Subcutaneous abdominal adipose tissue (tissue), 5 donors: ENCODE measurements at regions not wholly inside any gene's neighbourhood (a gene's known extent, or its start where the extent isn't known, plus 50 kb on each side); places are given as distances from the start of the nearest gene placed in this dataset.
"Not testable (repeated sequence)": the region's sequence is repeated elsewhere in the genome, so short reads cannot be mapped to it uniquely, and the experiment has no call there.

ENCODE experiments used
- H3K27ac ChIP-seq: one replicate; pipeline ENCODE4 v1.7.0; 2013; ENCODE audit warnings: low read depth, mild to moderate bottlenecking, inconsistent platforms, low read length, moderate library complexity
- H3K27me3 ChIP-seq, 5 donors: one replicate each; pipeline ENCODE4 v1.7.0; 2013; ENCODE audit warnings: low read length in 5 of 5, inconsistent platforms in 1 of 5; ENCODE audit not compliant: control insufficient read depth in 5 of 5, insufficient read depth in 4 of 5
- H3K36me3 ChIP-seq, 5 donors: one replicate each; pipeline ENCODE4 v1.7.0; 2013; ENCODE audit warnings: low read length in 5 of 5; ENCODE audit not compliant: control insufficient read depth in 5 of 5, insufficient read depth in 5 of 5
- H3K4me1 ChIP-seq, 5 donors: one replicate each; pipeline ENCODE4 v1.7.0; 2013; ENCODE audit warnings: low read length in 5 of 5, mild to moderate bottlenecking in 3 of 5, moderate library complexity in 1 of 5; ENCODE audit not compliant: control insufficient read depth in 5 of 5, insufficient read depth in 5 of 5
- H3K4me3 ChIP-seq, 5 donors: one replicate each; pipeline ENCODE4 v1.7.0; 2013; ENCODE audit warnings: low read length in 5 of 5, low read depth in 1 of 5
- H3K9ac ChIP-seq, 5 donors: one replicate each; pipeline ENCODE4 v1.7.0; 2013; ENCODE audit warnings: low read length in 5 of 5, mild to moderate bottlenecking in 4 of 5, moderate library complexity in 3 of 5
- H3K9me3 ChIP-seq, 5 donors: one replicate each; pipeline ENCODE4 v1.7.0; 2013; ENCODE audit warnings: low read length in 5 of 5; ENCODE audit not compliant: control insufficient read depth in 5 of 5
- donor health status: healthy.
- donor health status: healthy.
- donor health status: healthy.
- donor health status: healthy.
- donor health status: healthy.

DNA sequence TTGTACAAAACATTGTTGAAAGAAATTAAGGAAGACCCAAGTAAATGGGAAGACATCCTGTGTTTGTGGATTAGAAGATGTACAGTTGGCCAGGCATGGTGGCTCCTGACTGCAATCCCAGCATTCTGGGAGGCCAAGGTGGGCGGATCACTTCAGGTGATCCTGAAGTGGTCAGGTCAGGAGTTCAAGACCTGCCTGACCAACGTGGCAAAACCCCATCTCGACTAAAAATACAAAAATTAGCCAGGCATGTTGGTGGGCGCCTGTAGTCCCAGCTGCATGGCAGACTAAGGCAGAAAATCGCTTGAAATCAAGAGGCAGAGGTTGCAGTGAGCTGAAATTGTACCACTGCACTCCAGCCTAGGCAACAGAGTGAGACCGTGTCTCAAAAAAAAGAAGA, 62.0 kb upstream of the SEPTIN5 start:
- Histone ChIP-seq H3K27me3 (no peaks in the 10 kb centered on the region), H3K4me1 (peaks cover 0 to 2% (median 0%) of the 10 kb centered on the region in 5 donors), H3K9me3 (peaks cover 3 to 17% (median 10%) of the 10 kb centered on the region in 5 donors), H3K27ac (no peak overlapping the region), H3K4me3 (no peak overlapping the region), H3K36me3 (no peaks in the 10 kb centered on the region), H3K9ac (no peak overlapping the region)

DNA sequence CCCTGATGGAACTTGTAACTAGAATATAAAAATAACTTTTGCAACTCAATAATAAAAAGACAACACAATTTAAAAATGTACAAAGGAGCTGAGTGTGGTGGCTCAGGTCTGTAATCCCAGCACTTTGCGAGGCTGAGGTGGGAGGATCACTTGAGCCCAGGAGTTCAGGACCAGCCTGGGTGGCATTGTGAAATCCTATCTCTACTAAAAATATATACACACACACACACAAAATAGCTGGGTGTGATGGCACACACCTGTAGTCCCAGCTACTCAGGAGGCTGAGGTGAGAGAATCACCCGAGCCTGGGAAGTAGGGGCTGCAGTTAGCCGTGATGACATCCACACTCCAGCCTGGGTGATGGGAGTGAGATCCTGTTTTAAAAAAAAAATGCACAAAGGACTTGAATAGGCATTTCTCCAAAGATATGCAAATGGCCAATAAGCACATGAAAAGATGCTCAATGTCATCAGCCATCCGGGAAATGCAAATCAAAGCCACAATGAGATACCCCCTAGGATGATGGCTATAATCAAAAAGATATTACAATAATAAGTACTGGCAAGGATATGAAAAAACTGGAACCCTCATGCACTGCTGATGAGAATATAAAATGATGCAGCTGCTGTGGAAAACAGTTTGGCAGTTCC, 59.8 kb upstream of the SEPTIN5 start:
- Histone ChIP-seq H3K27ac (no peak overlapping the region), H3K27me3 (no peaks in the 10 kb centered on the region), H3K4me3 (no peak overlapping the region), H3K4me1 (peaks cover 0 to 2% (median 0%) of the 10 kb centered on the region in 5 donors), H3K36me3 (no peaks in the 10 kb centered on the region), H3K9ac (no peak overlapping the region), H3K9me3 (no peaks in the 10 kb centered on the region)

DNA sequence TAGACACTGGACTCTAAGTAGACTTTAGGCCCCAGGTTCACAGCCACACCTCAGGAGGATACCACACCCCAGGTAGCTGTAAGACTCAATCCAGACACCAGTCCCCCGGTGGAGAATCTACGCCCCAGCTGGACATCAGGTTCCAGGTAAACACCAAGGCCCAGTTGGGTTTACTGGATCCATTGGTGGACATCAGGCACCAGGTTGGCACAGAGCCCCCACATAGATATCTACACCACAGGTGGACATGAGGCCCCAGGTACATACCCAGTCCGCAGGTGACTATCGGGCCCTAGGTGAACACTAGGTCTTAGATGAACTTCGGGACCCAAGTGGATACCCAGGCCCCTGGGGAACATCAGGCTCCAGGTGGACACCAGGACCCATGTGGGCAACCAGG, 58.9 kb upstream of the SEPTIN5 start:
- peaks cover 0 to 2% (median 0%) of the 10 kb centered on the region in 5 donors for H3K4me1 ChIP-seq
- no peaks in the 10 kb centered on the region for H3K27me3 ChIP-seq
- H3K27ac ChIP-seq = no peak overlapping the region
- H3K9me3 ChIP-seq = no peaks in the 10 kb centered on the region
- H3K36me3 ChIP-seq = no peaks in the 10 kb centered on the region
- H3K9ac ChIP-seq = no peak overlapping the region
- no peak overlapping the region for H3K4me3 ChIP-seq

DNA sequence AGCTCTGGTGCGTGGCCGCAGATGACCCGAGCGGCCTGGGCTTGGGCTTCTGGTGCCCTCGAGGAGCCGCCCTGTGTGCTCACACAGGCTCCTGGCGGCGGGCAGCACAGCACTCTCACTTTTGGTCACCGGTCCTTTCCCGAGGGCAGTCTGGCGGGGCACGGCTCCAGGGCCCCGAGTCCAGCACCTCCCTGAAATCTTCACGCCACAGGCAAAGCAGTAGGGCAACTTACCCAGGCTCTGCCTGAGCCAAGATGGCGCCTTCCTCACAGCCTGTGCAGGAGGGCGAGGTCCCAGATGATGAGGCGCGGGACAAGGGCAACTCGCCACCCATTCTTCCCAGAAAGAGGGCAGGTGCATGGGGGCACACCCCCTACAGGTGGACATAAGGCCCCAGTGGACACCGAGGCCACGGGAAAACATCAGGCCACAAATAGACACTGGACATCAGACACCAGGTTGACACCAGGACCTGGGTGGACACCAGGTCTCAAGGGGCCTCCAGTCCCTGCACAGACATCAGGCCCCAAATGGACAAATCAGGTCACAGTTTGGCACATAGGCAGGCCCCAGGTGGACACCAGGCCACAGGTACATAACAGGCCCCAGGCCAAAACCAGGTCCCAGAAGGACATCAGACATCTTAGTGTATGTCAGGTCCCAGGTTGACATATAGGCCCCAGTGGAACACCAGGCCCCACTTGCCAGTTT, 57.6 kb upstream of the SEPTIN5 start:
- Histone ChIP-seq H3K36me3 (no peaks in the 10 kb centered on the region), H3K4me1 (peaks cover 0 to 2% (median 0%) of the 10 kb centered on the region in 5 donors), H3K4me3 (no peak overlapping the region), H3K27ac (no peak overlapping the region), H3K9ac (no peak overlapping the region), H3K27me3 (no peaks in the 10 kb centered on the region), H3K9me3 (no peaks in the 10 kb centered on the region)

DNA sequence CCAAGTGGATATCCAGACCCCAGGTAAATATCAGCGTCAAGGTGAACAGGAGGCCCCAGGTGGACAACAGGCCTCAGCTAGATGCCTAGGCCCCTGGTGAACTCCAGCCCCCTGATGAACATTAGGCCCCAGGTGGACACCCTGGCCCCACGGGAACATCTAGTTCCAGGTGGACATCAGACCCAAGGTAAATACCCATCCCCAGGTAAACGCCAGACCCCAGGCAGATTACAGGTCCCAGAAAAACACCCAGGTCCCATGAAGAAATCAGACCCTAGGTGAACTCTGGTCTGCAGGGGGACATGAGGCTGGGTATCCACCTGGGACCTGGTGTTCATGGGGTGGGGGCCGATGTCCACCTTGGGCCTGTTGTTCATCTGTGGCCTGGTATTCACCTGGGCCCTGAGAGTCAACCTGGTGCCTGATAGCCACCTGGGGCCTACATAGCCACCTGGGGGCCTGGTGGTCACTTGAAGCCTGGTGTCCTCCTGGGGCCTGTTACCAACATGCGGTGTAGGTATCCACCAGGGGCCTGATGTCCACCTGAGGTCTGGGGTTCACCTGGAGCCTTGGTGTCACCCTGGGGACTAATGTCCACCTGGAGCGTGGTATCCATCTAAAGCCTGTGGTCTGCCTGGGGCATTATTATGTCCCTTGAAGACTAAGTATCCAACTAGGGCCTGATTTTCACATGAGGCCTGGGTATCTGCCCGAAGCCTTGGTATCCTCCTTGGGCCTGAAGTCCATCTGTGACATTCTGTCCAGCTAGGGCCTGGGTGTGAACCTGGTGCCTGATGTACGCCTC, 56.8 kb upstream of the SEPTIN5 start:
- H3K36me3 ChIP-seq = no peaks in the 10 kb centered on the region
- no peak overlapping the region for H3K9ac ChIP-seq
- H3K27me3 ChIP-seq = no peaks in the 10 kb centered on the region
- H3K4me3 ChIP-seq = no peak overlapping the region
- H3K4me1 ChIP-seq = peaks cover 0 to 2% (median 0%) of the 10 kb centered on the region in 5 donors
- no peak overlapping the region for H3K27ac ChIP-seq
- no peaks in the 10 kb centered on the region for H3K9me3 ChIP-seq

DNA sequence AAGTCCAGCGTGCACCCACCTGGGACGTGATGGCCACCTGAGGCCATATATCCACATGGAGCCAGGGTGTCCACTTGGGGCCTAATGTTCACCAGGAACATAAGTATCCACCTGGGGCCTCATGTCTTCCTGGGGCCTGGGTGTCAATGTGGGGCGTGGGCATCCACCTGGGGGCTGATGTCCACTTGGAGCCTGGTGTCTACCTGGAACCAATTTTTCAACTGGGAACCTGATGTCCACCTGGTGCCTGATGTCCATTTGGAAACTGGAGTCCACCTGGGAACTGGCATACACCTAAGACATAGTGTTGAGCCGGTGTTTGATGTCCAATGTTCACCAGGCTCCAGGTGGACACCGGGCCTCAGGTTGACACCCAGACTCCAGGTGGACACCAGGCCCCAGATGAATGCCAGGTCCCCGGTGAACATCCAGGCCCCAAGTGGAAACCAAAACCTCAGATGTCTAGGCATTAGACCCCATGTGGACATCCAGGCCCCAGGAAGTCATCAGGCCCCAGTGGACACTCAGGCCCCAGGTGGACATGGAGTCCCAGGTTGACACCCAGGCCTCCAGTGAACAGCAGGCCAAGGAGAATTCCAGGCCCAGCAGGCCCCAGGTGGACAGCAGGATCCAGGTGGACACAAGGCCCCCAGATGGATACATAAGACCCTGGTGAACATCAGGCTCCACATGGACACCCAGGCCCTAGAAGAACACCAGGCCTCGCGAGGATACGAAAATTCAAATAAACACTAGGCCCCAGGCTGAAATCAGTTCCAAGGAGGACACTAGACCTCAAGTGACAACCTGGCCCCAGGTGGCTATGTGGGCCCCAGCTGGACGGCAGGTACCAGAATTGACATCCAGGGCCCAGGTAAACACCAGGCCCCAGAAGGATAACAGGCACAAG, 56.0 kb upstream of the SEPTIN5 start:
- H3K27ac ChIP-seq = no peak overlapping the region
- no peaks in the 10 kb centered on the region for H3K27me3 ChIP-seq
- no peak overlapping the region for H3K4me3 ChIP-seq
- no peaks in the 10 kb centered on the region for H3K36me3 ChIP-seq
- no peaks in the 10 kb centered on the region for H3K9me3 ChIP-seq
- H3K9ac ChIP-seq = no peak overlapping the region
- peaks cover under 1 to 2% (median 1%) of the 10 kb centered on the region in 5 donors for H3K4me1 ChIP-seq

DNA sequence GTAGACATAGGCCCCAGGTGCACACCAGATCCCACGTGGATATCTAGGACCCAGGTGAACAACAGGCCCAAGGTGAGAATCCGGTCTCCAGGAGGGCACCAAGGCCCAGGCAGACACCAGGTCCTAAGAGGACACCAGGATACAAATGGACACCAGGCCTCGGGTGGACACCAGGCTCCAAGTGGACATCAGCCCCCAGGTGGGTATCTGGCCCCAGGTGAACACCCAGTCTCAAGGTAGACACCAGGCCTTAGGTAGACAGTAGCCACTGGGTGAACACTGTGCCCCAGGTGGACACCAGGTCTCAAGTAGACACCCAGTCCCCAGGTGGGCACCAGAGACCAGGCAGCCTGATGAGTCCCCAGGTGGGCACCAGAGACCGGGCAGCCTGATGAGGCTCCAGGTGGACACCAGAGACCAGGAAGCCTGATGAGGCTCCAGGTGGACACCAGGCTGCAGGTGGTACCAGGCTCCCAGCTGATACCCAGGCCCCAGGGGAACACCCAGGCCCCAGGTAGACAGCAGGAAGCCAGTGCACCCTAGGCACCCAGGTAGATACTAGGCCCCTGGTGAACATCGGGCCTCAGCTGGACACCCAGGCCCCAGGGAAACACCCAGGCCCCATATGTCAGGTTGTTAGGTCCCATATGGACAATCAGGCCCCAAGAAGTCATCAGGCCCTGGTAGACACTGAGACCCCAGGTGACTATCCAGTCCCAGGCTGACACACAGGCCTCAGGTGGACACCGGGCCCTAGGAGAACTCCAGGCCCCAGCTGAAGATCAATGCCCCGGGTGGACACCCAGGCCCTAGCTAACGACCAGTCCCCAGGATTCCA, 55.1 kb upstream of the SEPTIN5 start:
- H3K4me1 ChIP-seq = peaks cover 2 to 10% (median 9%) of the 10 kb centered on the region in 5 donors
- H3K9me3 ChIP-seq = no peaks in the 10 kb centered on the region
- H3K27me3 ChIP-seq = no peaks in the 10 kb centered on the region
- no peak overlapping the region for H3K9ac ChIP-seq
- no peak overlapping the region for H3K27ac ChIP-seq
- H3K36me3 ChIP-seq = no peaks in the 10 kb centered on the region
- H3K4me3 ChIP-seq = no peak overlapping the region

DNA sequence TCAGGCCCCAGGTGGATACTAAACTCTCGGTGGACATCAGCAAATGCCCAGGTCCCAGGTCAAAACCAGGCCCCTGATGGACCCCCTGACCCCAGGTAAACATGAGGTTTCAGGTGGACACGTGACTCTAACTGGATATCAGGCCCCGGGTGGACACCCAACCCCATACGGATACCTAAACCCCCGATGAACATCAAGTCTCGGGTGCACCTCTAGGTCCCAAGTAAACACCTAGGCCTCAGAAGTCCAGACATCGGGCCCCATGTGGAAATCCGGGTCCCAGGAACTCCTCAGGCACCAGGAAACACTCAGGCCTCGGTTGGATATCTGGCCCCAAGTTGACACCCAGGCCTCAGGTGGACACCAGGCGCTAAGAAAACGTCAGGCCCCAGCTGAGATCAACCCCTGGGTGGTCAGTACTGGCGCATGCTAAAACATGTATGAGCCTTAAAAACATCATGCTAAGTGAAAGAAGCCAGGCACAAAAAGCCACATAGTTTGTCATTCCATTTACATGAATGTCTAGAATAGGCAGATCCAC, 54.4 kb upstream of the SEPTIN5 start:
- Histone ChIP-seq H3K9me3 (no peaks in the 10 kb centered on the region), H3K9ac (no peak overlapping the region), H3K36me3 (no peaks in the 10 kb centered on the region), H3K27me3 (no peaks in the 10 kb centered on the region), H3K27ac (no peak overlapping the region), H3K4me1 (peaks cover 2 to 13% (median 10%) of the 10 kb centered on the region in 5 donors), H3K4me3 (no peak overlapping the region)

DNA sequence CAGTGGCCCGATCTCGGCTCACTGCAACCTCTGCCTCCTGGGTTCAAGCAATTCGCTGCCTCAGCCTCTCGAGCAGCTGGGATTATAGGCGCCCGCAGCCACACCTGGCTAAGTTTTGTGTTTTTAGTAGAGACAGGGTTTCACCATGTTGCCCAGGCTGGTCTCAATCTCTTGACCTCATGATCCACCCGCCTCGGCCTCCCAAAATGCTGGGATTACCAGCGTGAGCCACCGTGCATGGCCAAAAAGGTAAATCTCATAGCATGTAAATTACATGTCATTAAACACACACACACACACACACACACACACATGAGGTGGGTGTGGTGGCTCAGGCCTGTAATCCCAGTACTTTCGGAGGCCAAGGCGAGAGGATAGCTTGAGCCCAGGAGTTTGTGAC, 53.7 kb upstream of the SEPTIN5 start:
- not testable (repeated sequence) for H3K27me3 ChIP-seq, H3K9me3 ChIP-seq, H3K27ac ChIP-seq, H3K9ac ChIP-seq, H3K36me3 ChIP-seq, H3K4me3 ChIP-seq
- H3K4me1 ChIP-seq = peaks cover 2 to 13% (median 10%) of the 10 kb centered on the region in 5 donors
